H9 (cell line): ENCODE measurements at regions not wholly inside any gene's neighbourhood (a gene's known extent, or its start where the extent isn't known, plus 50 kb on each side); places are given as distances from the start of the nearest gene placed in this dataset.
A peak's percentile ranks its signal among the peaks of the same experiment; 100 is the strongest.

Experiments used
- DNase-seq: peaks from one replicate; pipeline ENCODE4 v3.0.0-alpha.2; 2017
- H2AFZ ChIP-seq: one replicate; pipeline ENCODE4 v1.6.1; 2013; ENCODE audit warnings: mild to moderate bottlenecking, low read length, control low read depth, moderate library complexity
- H2AK5ac ChIP-seq: 2 replicates; pipeline ENCODE4 v1.6.1; 2013; ENCODE audit warnings: low read length, control low read depth, mixed read lengths; ENCODE audit not compliant: insufficient read length
- H2BK120ac ChIP-seq: one replicate; pipeline ENCODE4 v1.6.1; 2013; ENCODE audit warnings: low read depth, mild to moderate bottlenecking, low read length, control low read depth, inconsistent platforms; ENCODE audit not compliant: poor library complexity, severe bottlenecking
- H2BK12ac ChIP-seq: 2 replicates; pipeline ENCODE4 v1.6.1; 2013; ENCODE audit warnings: low read length, control low read depth, mixed read lengths, low read depth; ENCODE audit not compliant: insufficient read length
- H2BK15ac ChIP-seq: 2 replicates; pipeline ENCODE4 v1.6.1; 2013; ENCODE audit warnings: low read depth, low read length, control low read depth
- H2BK20ac ChIP-seq: one replicate; pipeline ENCODE4 v1.6.1; 2013; ENCODE audit warnings: low read depth, mild to moderate bottlenecking, low read length, control low read depth, inconsistent platforms; ENCODE audit not compliant: poor library complexity, severe bottlenecking
- H2BK5ac ChIP-seq: 2 replicates; pipeline ENCODE4 v1.6.1; 2013; ENCODE audit warnings: low read length, control low read depth, mixed read lengths; ENCODE audit not compliant: insufficient read length
- H3K14ac ChIP-seq: 2 replicates; pipeline ENCODE4 v1.6.1; 2013; ENCODE audit warnings: low read length, control low read depth; ENCODE audit not compliant: insufficient read depth
- H3K18ac ChIP-seq: 2 replicates; pipeline ENCODE4 v1.6.1; 2013; ENCODE audit warnings: low read depth, mild to moderate bottlenecking, mixed read lengths, low read length, control low read depth; ENCODE audit not compliant: insufficient read length
- H3K23ac ChIP-seq: 2 replicates; pipeline ENCODE4 v1.6.1; 2013; ENCODE audit warnings: low read length, control low read depth, mixed read lengths, low read depth; ENCODE audit not compliant: insufficient read length
- H3K23me2 ChIP-seq: 2 replicates; pipeline ENCODE4 v1.6.1; 2013; ENCODE audit warnings: low read depth, mild to moderate bottlenecking, mixed read lengths, low read length, control low read depth; ENCODE audit not compliant: insufficient read length, poor library complexity, severe bottlenecking
- H3K27ac ChIP-seq: 2 replicates; pipeline ENCODE4 v1.5.1; 2013; ENCODE audit warnings: low read length, control low read depth, mixed read lengths, low read depth; ENCODE audit not compliant: insufficient read length
- H3K27me3 ChIP-seq: 2 replicates; pipeline ENCODE4 v1.6.1; 2013; ENCODE audit warnings: low read length, control low read depth, inconsistent platforms; ENCODE audit not compliant: insufficient read depth
- H3K4ac ChIP-seq: 2 replicates; pipeline ENCODE4 v1.6.1; 2013; ENCODE audit warnings: low read depth, mild to moderate bottlenecking, control low read depth, inconsistent platforms, low read length, moderate library complexity
- H3K4me1 ChIP-seq: 2 replicates; pipeline ENCODE4 v1.6.1; 2013; ENCODE audit warnings: low read length, control low read depth, inconsistent platforms; ENCODE audit not compliant: insufficient read depth
- H3K4me2 ChIP-seq: 2 replicates; pipeline ENCODE4 v1.6.1; 2013; ENCODE audit warnings: low read length, control low read depth, mixed read lengths; ENCODE audit not compliant: insufficient read length, insufficient read depth
- H3K56ac ChIP-seq: 2 replicates; pipeline ENCODE4 v1.6.1; 2013; ENCODE audit warnings: low read depth, mild to moderate bottlenecking, mixed read lengths, low read length, control low read depth; ENCODE audit not compliant: insufficient read length
- H3K79me1 ChIP-seq: 2 replicates; pipeline ENCODE4 v1.6.1; 2013; ENCODE audit warnings: low read depth, mild to moderate bottlenecking, moderate library complexity, low read length, control low read depth, inconsistent platforms; ENCODE audit not compliant: insufficient read depth, poor library complexity, severe bottlenecking
- H3K79me2 ChIP-seq: 2 replicates; pipeline ENCODE4 v1.6.1; 2013; ENCODE audit warnings: low read length, control low read depth, inconsistent platforms; ENCODE audit not compliant: insufficient read depth
- H3K9ac ChIP-seq: 2 replicates; pipeline ENCODE4 v1.6.1; 2013; ENCODE audit warnings: low read length, control low read depth, mixed read lengths; ENCODE audit not compliant: insufficient read length; ENCODE audit errors: extremely low read depth
- H3K9me3 ChIP-seq: one replicate; pipeline ENCODE4 v1.6.1; 2013; ENCODE audit warnings: low read depth, low read length, inconsistent platforms; ENCODE audit not compliant: control insufficient read depth
- H3T11ph ChIP-seq: one replicate; pipeline ENCODE4 v1.6.1; 2013; ENCODE audit warnings: mild to moderate bottlenecking, low read length, control low read depth, inconsistent platforms
- H4K20me1 ChIP-seq: one replicate; pipeline ENCODE4 v1.6.1; 2013; ENCODE audit not compliant: control insufficient read depth, insufficient read length, insufficient read depth
- H4K5ac ChIP-seq: 2 replicates; pipeline ENCODE4 v1.6.1; 2013; ENCODE audit warnings: low read depth, mild to moderate bottlenecking, mixed read lengths, low read length, control low read depth; ENCODE audit not compliant: insufficient read length
- H4K8ac ChIP-seq: replicated peaks from 2 replicates; pipeline ENCODE4 v1.6.1; 2013; ENCODE audit warnings: low read length, control low read depth, mixed read lengths, low read depth; ENCODE audit not compliant: insufficient read length
- H4K91ac ChIP-seq: 2 replicates; pipeline ENCODE4 v1.6.1; 2013; ENCODE audit warnings: low read depth, mild to moderate bottlenecking, moderate library complexity, mixed read lengths, low read length, control low read depth; ENCODE audit not compliant: insufficient read length
- H3K27ac Mint-ChIP-seq, 3 experiments: 2 replicates in 2 of 3; 3 replicates in 1 of 3; pipeline ENCODE4 v1.8.0; 2020 to 2021; ENCODE audit warnings: mixed read lengths in 3 of 3, mild to moderate bottlenecking in 1 of 3, moderate library complexity in 1 of 3
- H3K27me3 Mint-ChIP-seq: 2 replicates; pipeline ENCODE4 v1.8.0; 2021; ENCODE audit warnings: low read depth, mild to moderate bottlenecking, moderate library complexity, mixed read lengths
- H3K36me3 Mint-ChIP-seq, 3 experiments: 2 replicates in 2 of 3; 3 replicates in 1 of 3; pipeline ENCODE4 v1.8.0; 2020 to 2021; ENCODE audit warnings: low read depth in 3 of 3, mixed read lengths in 3 of 3; ENCODE audit not compliant: insufficient read depth in 1 of 3
- H3K4me1 Mint-ChIP-seq, 2 experiments: 2 replicates each; pipeline ENCODE4 v1.8.0; 2020; ENCODE audit warnings: mixed read lengths in 2 of 2
- H3K4me3 Mint-ChIP-seq, 2 experiments: 2 replicates in 1 of 2; 3 replicates in 1 of 2; pipeline ENCODE4 v1.8.0; 2020 to 2021; ENCODE audit warnings: mild to moderate bottlenecking in 2 of 2, mixed read lengths in 2 of 2, moderate library complexity in 1 of 2
- H3K9me3 Mint-ChIP-seq, 2 experiments: 2 replicates in 1 of 2; 3 replicates in 1 of 2; pipeline ENCODE4 v1.8.0; 2020; ENCODE audit warnings: mild to moderate bottlenecking in 2 of 2, mixed read lengths in 2 of 2, moderate library complexity in 1 of 2
- WGBS: extraction: QIAGEN DNeasy Blood & Tissue Kit; methylation state at CpG from one replicate; pipeline ENCODE4 v1.1.7; 2013; ENCODE audit warnings: missing lambda C conversion rate, low lambda C conversion rate, mixed read lengths; ENCODE audit not compliant: insufficient read length; ENCODE audit errors: extremely low coverage; 5-methylcytosine and 5-hydroxymethylcytosine counted together
- TF ChIP-seq, protein P1 (sequence below): fragments of 200-600 bp; sonication (generic); conservative IDR thresholded peaks from 3 replicates; pipeline ENCODE4 v1.8.0; 2021; ENCODE audit warnings: antibody characterized with exemption, mild to moderate bottlenecking

GRCh38 chr13:106314417-106314816 is 221.0 kb downstream of the EFNB2 start:
- no peaks in the 10 kb centered on the region; the same call in 1 of the 2 replicates for H3K27me3 Mint-ChIP-seq

More at GRCh38 chr13:106314417-106314816, 221.0 kb downstream of the EFNB2 start:
- Histone ChIP-seq H3K27ac (no peak overlapping the region), H3K79me1 (no peaks in the 10 kb centered on the region), H3K56ac (no peak overlapping the region), H3K4ac (no peak overlapping the region), H4K91ac (no peak overlapping the region), H3K9ac (no peak overlapping the region), H4K8ac (no peak overlapping the region), H3K27me3 (no peaks in the 10 kb centered on the region), H3K18ac (no peak overlapping the region), H3T11ph (no peak overlapping the region), H3K23ac (no peak overlapping the region), H2AK5ac (no peak overlapping the region), H4K5ac (no peak overlapping the region), H2BK120ac (no peak overlapping the region), H2BK5ac (no peak overlapping the region), H2BK15ac (no peak overlapping the region), H3K14ac (no peak overlapping the region), H3K4me2 (no peak overlapping the region), H3K9me3 (no peaks in the 10 kb centered on the region), H2BK12ac (no peak overlapping the region), H2BK20ac (no peak overlapping the region), H4K20me1 (no peaks in the 10 kb centered on the region), H3K4me1 (no peaks in the 10 kb centered on the region), H2AFZ (no peak overlapping the region), H3K79me2 (no peaks in the 10 kb centered on the region), H3K23me2 (no peaks in the 10 kb centered on the region)
- no CpG with 5 or more reads among the region's 5 CpGs for WGBS
- Mint-ChIP-seq H3K27ac (no peak overlapping the region), H3K9me3 (no peaks in the 10 kb centered on the region; a peak in 1 of 5 replicates), H3K36me3 (no peaks in the 10 kb centered on the region), H3K4me1 (peaks cover 4 to 6% of the 10 kb centered on the region in 2 experiments; a peak in 3 of 4 replicates), H3K4me3 (no peak overlapping the region)
- TF ChIP-seq, protein P1, sequence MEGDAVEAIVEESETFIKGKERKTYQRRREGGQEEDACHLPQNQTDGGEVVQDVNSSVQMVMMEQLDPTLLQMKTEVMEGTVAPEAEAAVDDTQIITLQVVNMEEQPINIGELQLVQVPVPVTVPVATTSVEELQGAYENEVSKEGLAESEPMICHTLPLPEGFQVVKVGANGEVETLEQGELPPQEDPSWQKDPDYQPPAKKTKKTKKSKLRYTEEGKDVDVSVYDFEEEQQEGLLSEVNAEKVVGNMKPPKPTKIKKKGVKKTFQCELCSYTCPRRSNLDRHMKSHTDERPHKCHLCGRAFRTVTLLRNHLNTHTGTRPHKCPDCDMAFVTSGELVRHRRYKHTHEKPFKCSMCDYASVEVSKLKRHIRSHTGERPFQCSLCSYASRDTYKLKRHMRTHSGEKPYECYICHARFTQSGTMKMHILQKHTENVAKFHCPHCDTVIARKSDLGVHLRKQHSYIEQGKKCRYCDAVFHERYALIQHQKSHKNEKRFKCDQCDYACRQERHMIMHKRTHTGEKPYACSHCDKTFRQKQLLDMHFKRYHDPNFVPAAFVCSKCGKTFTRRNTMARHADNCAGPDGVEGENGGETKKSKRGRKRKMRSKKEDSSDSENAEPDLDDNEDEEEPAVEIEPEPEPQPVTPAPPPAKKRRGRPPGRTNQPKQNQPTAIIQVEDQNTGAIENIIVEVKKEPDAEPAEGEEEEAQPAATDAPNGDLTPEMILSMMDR: peak; percentile 18; the same call in 1 of the 3 replicates
- DNase-seq: no peak
